AG09319 (cell line): ENCODE measurements at regions not wholly inside any gene's neighbourhood (a gene's known extent, or its start where the extent isn't known, plus 50 kb on each side); places are given as distances from the start of the nearest gene placed in this dataset.
A peak's percentile ranks its signal among the peaks of the same experiment; 100 is the strongest.
"Not testable (repeated sequence)": the region's sequence is repeated elsewhere in the genome, so short reads cannot be mapped to it uniquely, and the experiment has no call there.

ENCODE experiments used
- DNase-seq: peaks from one replicate; pipeline ENCODE4 v3.0.0-alpha.2; 2010; ENCODE audit warnings: low read depth; ENCODE audit errors: extremely low read depth
- CTCF ChIP-seq: IDR thresholded peaks from 2 replicates; pipeline ENCODE4 v1.5.1; 2011; ENCODE audit warnings: low read depth, mild to moderate bottlenecking, inconsistent platforms, low read length, moderate library complexity

- DNase-seq = no peak
- TF ChIP-seq CTCF = no peak
These were observed 249.1 kb upstream of the INTU start for GRCh38 chr4:127383666-127384065.

- no peak for TF ChIP-seq CTCF
- DNase-seq = no peak
These were observed 238.2 kb upstream of the INTU start for GRCh38 chr4:127394516-127394915.

- TF ChIP-seq CTCF = no peak
- no peak for DNase-seq
These were observed 232.5 kb upstream of the INTU start for GRCh38 chr4:127400276-127400675.

GRCh38 chr4:127400731-127401346 is 231.9 kb upstream of the INTU start:
- TF ChIP-seq CTCF = peak; percentile 95
- DNase-seq = peak; percentile 65

GRCh38 chr4:127403471-127404084 is 229.2 kb upstream of the INTU start:
- no peak for TF ChIP-seq CTCF
- DNase-seq = no peak

- TF ChIP-seq CTCF = no peak
- DNase-seq = no peak
These were observed 226.6 kb upstream of the INTU start for GRCh38 chr4:127406187-127406586.

GRCh38 chr4:127407572-127407971 is 225.2 kb upstream of the INTU start:
- not testable (repeated sequence) for DNase-seq

- no peak for DNase-seq
- TF ChIP-seq CTCF = no peak
These were observed 222.6 kb upstream of the INTU start for GRCh38 chr4:127410201-127410600.
